ENCODE measurements at regions not wholly inside any gene's neighbourhood (a gene's known extent, or its start where the extent isn't known, plus 50 kb on each side); places are given as distances from the start of the nearest gene placed in this dataset.

DNA sequence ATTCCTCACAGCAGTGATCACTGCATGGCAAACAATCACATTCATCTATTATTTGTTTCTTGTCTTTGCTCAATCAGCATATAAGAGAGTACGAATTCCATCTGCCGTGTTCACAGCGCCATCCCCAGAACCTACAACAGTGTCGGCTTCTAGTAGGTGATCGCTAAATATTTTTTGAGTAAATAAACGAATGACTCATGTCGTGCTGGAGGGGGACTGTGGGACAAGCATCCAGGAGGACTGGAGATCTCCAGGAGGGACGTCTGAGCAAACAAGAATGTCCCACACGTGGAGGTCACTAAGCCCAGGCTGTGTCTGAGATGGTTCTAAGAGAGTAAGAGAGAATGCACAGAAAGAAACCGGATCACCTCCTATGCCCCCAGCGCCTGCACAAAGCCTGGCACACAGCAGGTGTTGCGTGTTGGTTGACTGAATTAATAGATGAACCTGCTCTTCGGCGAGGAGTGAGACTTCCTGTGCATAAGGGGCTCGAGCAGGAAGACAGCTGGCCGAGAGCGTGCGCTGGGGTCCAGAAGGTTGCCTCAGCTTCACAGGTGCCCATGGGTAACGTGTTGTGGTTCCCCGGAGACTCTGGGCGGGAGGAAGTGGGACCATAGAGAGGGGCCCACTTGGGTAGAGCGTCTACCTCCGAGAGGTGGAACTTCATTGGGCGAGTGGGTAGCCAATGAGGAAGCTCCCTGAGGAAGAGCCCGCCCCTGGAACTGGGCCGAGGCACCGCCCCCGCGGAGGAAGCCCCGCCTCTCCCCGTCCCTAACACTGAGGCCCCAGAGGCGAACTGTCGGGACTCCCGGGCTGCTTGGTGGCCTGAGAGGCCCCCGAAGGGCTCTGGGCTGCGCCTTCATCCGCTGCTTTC is 193.0 kb downstream of the MELK start:
- TF ChIP-seq, protein P1, sequence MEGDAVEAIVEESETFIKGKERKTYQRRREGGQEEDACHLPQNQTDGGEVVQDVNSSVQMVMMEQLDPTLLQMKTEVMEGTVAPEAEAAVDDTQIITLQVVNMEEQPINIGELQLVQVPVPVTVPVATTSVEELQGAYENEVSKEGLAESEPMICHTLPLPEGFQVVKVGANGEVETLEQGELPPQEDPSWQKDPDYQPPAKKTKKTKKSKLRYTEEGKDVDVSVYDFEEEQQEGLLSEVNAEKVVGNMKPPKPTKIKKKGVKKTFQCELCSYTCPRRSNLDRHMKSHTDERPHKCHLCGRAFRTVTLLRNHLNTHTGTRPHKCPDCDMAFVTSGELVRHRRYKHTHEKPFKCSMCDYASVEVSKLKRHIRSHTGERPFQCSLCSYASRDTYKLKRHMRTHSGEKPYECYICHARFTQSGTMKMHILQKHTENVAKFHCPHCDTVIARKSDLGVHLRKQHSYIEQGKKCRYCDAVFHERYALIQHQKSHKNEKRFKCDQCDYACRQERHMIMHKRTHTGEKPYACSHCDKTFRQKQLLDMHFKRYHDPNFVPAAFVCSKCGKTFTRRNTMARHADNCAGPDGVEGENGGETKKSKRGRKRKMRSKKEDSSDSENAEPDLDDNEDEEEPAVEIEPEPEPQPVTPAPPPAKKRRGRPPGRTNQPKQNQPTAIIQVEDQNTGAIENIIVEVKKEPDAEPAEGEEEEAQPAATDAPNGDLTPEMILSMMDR (conservative IDR thresholded peaks at IDR 0.05) = no peak
- TF ChIP-seq EZH2 (IDR thresholded peaks at IDR 0.05; ENCODE audit: low read depth) = no peak

Data from PC-9 (cell line).